SK-N-SH (cell line): ENCODE measurements at regions not wholly inside any gene's neighbourhood (a gene's known extent, or its start where the extent isn't known, plus 50 kb on each side); places are given as distances from the start of the nearest gene placed in this dataset.

Experiments
- CTCF ChIA-PET: fragments of 300-600, 350-600 bp; formaldehyde crosslinking; extraction: SDS; loops from one replicate; lab custom pipeline; 2021; lab: Yijun Ruan, JAX
- POLR2A ChIA-PET: fragments of 350-600 bp; sonication (Branson Sonifier 250); formaldehyde crosslinking; extraction: SDS; loops from one replicate; lab custom pipeline; 2020; ENCODE audit warnings: antibody characterized with exemption, inconsistent platforms; lab: Yijun Ruan, JAX
- DNase-seq: peaks from one replicate; pipeline ENCODE4 v3.0.0; 2012
- H2AFZ ChIP-seq: fragments of 200-600 bp; sonication (generic); 2 replicates; pipeline ENCODE4 v1.8.1; 2016; ENCODE audit warnings: antibody characterized with exemption, mild to moderate bottlenecking, low read depth
- H3F3A ChIP-seq: fragments of 200-600 bp; sonication (generic); replicated peaks from 2 replicates; pipeline ENCODE3; 2016; ENCODE audit warnings: antibody characterized with exemption, mild to moderate bottlenecking; ENCODE audit not compliant: insufficient read depth
- H3K27ac ChIP-seq, 2 experiments: fragments of 200-500 bp in 1 of 2; fragments of 200-600 bp in 1 of 2; sonication (Bioruptor generic) in 1 of 2; sonication (generic), shearing (Covaris generic) in 1 of 2; 2 replicates each; pipeline versions ENCODE4 v1.5.1 to v1.6.1; 2014 to 2016; ENCODE audit warnings: low read depth in 2 of 2, inconsistent platforms in 1 of 2, low read length in 1 of 2, mild to moderate bottlenecking in 1 of 2, mixed read lengths in 1 of 2
- H3K27me3 ChIP-seq: fragments of 200-600 bp; sonication (generic), shearing (Covaris generic); 2 replicates; pipeline ENCODE4 v1.6.1; 2016; ENCODE audit warnings: mixed run types; ENCODE audit not compliant: insufficient read depth
- H3K36me3 ChIP-seq, 2 experiments: fragments of 200-500 bp in 1 of 2; fragments of 200-600 bp in 1 of 2; sonication (Bioruptor generic) in 1 of 2; sonication (generic) in 1 of 2; replicated peaks in 1 of 2; 2 replicates each; pipeline versions ENCODE3 to v1.5.1; 2014 to 2016; ENCODE audit warnings: low read length in 1 of 2, mild to moderate bottlenecking in 1 of 2; ENCODE audit not compliant: insufficient read depth in 2 of 2, control insufficient read depth in 1 of 2
- H3K4me1 ChIP-seq, 2 experiments: fragments of 200-500 bp in 1 of 2; fragments of 200-600 bp in 1 of 2; sonication (Bioruptor generic) in 1 of 2; sonication (generic), shearing (Covaris generic) in 1 of 2; 2 replicates each; pipeline versions ENCODE4 v1.5.1 to v1.6.1; 2014 to 2016; ENCODE audit warnings: low read depth in 1 of 2, low read length in 1 of 2, mixed run types in 1 of 2; ENCODE audit not compliant: insufficient read depth in 2 of 2, control insufficient read depth in 1 of 2
- H3K4me2 ChIP-seq: fragments of 200-600 bp; sonication (generic), shearing (Covaris generic); 2 replicates; pipeline ENCODE4 v1.6.1; 2017; ENCODE audit warnings: mixed run types
- H3K4me3 ChIP-seq, 2 experiments: fragments of 200-500 bp in 1 of 2; fragments of 200-600 bp in 1 of 2; sonication (Bioruptor generic) in 1 of 2; sonication (generic), shearing (Covaris generic) in 1 of 2; 2 replicates each; pipeline versions ENCODE4 v1.5.1 to v1.8.1; 2014 to 2016; ENCODE audit warnings: low read depth in 2 of 2, inconsistent platforms in 1 of 2, low read length in 1 of 2, mild to moderate bottlenecking in 1 of 2, mixed read lengths in 1 of 2, moderate library complexity in 1 of 2
- H3K79me2 ChIP-seq: fragments of 200-600 bp; sonication (generic); 2 replicates; pipeline ENCODE4 v1.8.1; 2017; ENCODE audit warnings: mild to moderate bottlenecking; ENCODE audit not compliant: insufficient read depth
- H3K9ac ChIP-seq: fragments of 200-600 bp; sonication (generic); 2 replicates; pipeline ENCODE4 v1.6.1; 2017; ENCODE audit warnings: mixed run types
- H3K9me2 ChIP-seq: fragments of 200-600 bp; sonication (generic); 2 replicates; pipeline ENCODE4 v1.6.1; 2017; ENCODE audit warnings: mixed run types
- H3K9me3 ChIP-seq: fragments of 200-600 bp; sonication (generic); 2 replicates; pipeline ENCODE4 v1.6.1; 2017; ENCODE audit warnings: mixed run types, mild to moderate bottlenecking, moderate library complexity
- H4K20me1 ChIP-seq: fragments of 200-600 bp; sonication (generic); 2 replicates; pipeline ENCODE4 v1.6.1; 2017; ENCODE audit warnings: mild to moderate bottlenecking, mixed run types; ENCODE audit not compliant: insufficient read depth
- CHD2 ChIP-seq: fragments of 150-350 bp; IDR thresholded peaks from 2 replicates; pipeline ENCODE4 v1.6.1; 2018; ENCODE audit warnings: low read length; ENCODE audit not compliant: partially characterized antibody
- EZH2phosphoT487 ChIP-seq: fragments of 200-600 bp; sonication (generic); IDR thresholded peaks from 2 replicates; pipeline ENCODE4 v1.6.1; 2017; ENCODE audit warnings: low read depth, mixed run types, mild to moderate bottlenecking, antibody characterized with exemption, moderate library complexity, borderline replicate concordance
- FOSL2 ChIP-seq: IDR thresholded peaks from 2 replicates; pipeline ENCODE4 v1.4.0; 2012; ENCODE audit warnings: low read depth, mild to moderate bottlenecking, moderate library complexity, borderline replicate concordance
- FOXJ3 ChIP-seq: sonication (generic); formaldehyde crosslinking; IDR thresholded peaks from 2 replicates; pipeline ENCODE4 v1.5.1; 2020; ENCODE audit warnings: mild to moderate bottlenecking, missing genetic modification reagents
- GABPA ChIP-seq: IDR thresholded peaks from 2 replicates; pipeline ENCODE4 v1.4.0; 2012; ENCODE audit warnings: low read depth, mild to moderate bottlenecking
- GATA2 ChIP-seq: sonication (generic); formaldehyde crosslinking; IDR thresholded peaks from 2 replicates; pipeline ENCODE4 v1.5.0; 2020; ENCODE audit warnings: mild to moderate bottlenecking, missing genetic modification reagents
- JUND ChIP-seq: IDR thresholded peaks from 2 replicates; pipeline ENCODE4 v1.4.0; 2012
- MXI1 ChIP-seq: IDR thresholded peaks from 2 replicates; pipeline ENCODE4 v1.6.1; 2012; ENCODE audit warnings: mild to moderate bottlenecking, low read depth, low read length, improper control_type of control experiment
- NFIC ChIP-seq: IDR thresholded peaks from 2 replicates; pipeline ENCODE4 v1.4.0; 2012; ENCODE audit warnings: borderline replicate concordance
- NRF1 ChIP-seq: IDR thresholded peaks from 2 replicates; pipeline ENCODE4 v1.6.1; 2012; ENCODE audit warnings: low read depth, mild to moderate bottlenecking, low read length
- RAD21 ChIP-seq: IDR thresholded peaks from 2 replicates; pipeline ENCODE4 v1.6.1; 2012; ENCODE audit warnings: mild to moderate bottlenecking, low read length
- RCOR1 ChIP-seq: fragments of 150-350 bp; IDR thresholded peaks from 2 replicates; pipeline ENCODE4 v1.6.1; 2017; ENCODE audit warnings: antibody characterized with exemption, low read length
- TAF1 ChIP-seq: IDR thresholded peaks from 2 replicates; pipeline ENCODE4 v1.6.1; 2012; ENCODE audit warnings: low read depth, mild to moderate bottlenecking, low read length, moderate library complexity, borderline replicate concordance
- TEAD4 ChIP-seq: IDR thresholded peaks from 2 replicates; pipeline ENCODE4 v1.4.0; 2012; ENCODE audit warnings: mild to moderate bottlenecking, borderline replicate concordance; ENCODE audit not compliant: insufficient read depth
- YY1 ChIP-seq: IDR thresholded peaks from 2 replicates; pipeline ENCODE4 v1.4.0; 2012; ENCODE audit warnings: low read depth, mild to moderate bottlenecking
- WGBS: methylation state at CpG from one replicate; pipeline ENCODE4 v1.1.6; 2017; ENCODE audit warnings: low lambda C conversion rate; 5-methylcytosine and 5-hydroxymethylcytosine counted together
- TF ChIP-seq, protein P1 (sequence below): IDR thresholded peaks from 2 replicates; pipeline ENCODE4 v1.6.1; 2012; ENCODE audit warnings: mild to moderate bottlenecking, low read depth, low read length, moderate library complexity
- TF ChIP-seq, protein P2 (sequence below): IDR thresholded peaks from 2 replicates; pipeline ENCODE4; 2012
- TF ChIP-seq, protein P3 (sequence below): IDR thresholded peaks from 2 replicates; pipeline ENCODE4 v1.4.0; 2012; ENCODE audit warnings: low read depth, borderline replicate concordance
- TF ChIP-seq, protein P4 (sequence below): IDR thresholded peaks from 2 replicates; pipeline ENCODE4 v1.4.0; 2012; ENCODE audit warnings: low read depth, borderline replicate concordance
- TF ChIP-seq, protein P5 (sequence below): fragments of 150-350 bp; IDR thresholded peaks from 2 replicates; pipeline ENCODE4 v1.6.1; 2016; ENCODE audit warnings: mild to moderate bottlenecking, low read depth, low read length

DNA sequence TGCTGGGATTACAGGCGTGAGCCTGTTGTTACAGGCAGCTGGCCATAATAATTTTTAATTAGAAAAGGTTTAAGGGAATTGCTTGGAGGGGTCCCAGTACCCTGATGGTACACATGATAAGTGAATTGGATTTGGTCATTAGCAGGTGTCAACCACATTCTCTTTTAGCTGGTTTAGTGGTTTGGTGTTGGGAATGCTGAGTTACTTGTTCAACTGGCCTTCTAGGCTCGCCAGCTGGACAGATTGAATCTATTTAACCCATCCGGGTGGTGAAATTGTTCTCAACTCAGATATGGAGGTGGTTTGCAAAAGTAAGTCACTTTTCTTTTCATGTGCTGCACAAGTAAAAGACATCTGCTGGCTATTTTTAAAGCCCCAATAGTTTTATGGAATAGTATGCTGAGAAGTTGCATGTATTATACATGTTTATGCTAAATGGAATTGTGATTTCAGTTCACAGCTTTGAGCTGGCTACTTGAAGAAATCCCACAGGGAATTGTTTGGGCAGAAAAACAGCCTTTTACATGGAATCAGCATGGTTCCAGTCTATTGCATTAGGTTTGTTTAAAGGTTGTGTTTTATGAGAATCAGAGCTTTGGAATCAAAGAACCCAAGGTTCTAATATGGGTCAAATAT, 149.8 kb upstream of the SLC28A3 start:
- H3K79me2 ChIP-seq = no peaks in the 10 kb centered on the region
- TF ChIP-seq, protein P1, sequence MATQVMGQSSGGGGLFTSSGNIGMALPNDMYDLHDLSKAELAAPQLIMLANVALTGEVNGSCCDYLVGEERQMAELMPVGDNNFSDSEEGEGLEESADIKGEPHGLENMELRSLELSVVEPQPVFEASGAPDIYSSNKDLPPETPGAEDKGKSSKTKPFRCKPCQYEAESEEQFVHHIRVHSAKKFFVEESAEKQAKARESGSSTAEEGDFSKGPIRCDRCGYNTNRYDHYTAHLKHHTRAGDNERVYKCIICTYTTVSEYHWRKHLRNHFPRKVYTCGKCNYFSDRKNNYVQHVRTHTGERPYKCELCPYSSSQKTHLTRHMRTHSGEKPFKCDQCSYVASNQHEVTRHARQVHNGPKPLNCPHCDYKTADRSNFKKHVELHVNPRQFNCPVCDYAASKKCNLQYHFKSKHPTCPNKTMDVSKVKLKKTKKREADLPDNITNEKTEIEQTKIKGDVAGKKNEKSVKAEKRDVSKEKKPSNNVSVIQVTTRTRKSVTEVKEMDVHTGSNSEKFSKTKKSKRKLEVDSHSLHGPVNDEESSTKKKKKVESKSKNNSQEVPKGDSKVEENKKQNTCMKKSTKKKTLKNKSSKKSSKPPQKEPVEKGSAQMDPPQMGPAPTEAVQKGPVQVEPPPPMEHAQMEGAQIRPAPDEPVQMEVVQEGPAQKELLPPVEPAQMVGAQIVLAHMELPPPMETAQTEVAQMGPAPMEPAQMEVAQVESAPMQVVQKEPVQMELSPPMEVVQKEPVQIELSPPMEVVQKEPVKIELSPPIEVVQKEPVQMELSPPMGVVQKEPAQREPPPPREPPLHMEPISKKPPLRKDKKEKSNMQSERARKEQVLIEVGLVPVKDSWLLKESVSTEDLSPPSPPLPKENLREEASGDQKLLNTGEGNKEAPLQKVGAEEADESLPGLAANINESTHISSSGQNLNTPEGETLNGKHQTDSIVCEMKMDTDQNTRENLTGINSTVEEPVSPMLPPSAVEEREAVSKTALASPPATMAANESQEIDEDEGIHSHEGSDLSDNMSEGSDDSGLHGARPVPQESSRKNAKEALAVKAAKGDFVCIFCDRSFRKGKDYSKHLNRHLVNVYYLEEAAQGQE = no peak
- TF ChIP-seq, protein P2, sequence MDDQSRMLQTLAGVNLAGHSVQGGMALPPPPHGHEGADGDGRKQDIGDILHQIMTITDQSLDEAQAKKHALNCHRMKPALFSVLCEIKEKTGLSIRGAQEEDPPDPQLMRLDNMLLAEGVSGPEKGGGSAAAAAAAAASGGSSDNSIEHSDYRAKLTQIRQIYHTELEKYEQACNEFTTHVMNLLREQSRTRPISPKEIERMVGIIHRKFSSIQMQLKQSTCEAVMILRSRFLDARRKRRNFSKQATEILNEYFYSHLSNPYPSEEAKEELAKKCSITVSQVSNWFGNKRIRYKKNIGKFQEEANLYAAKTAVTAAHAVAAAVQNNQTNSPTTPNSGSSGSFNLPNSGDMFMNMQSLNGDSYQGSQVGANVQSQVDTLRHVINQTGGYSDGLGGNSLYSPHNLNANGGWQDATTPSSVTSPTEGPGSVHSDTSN = no peak
- TF ChIP-seq NRF1 (no peak), JUND (no peak), GABPA (no peak), FOSL2 (no peak), TAF1 (no peak), TEAD4 (no peak), RCOR1 (no peak), YY1 (no peak), FOXJ3 (CRISPR knock-in tag) (no peak), CHD2 (no peak), RAD21 (no peak), NFIC (no peak), EZH2phosphoT487 (no peak), GATA2 (CRISPR knock-in tag) (no peak), MXI1 (no peak)
- TF ChIP-seq, protein P3, sequence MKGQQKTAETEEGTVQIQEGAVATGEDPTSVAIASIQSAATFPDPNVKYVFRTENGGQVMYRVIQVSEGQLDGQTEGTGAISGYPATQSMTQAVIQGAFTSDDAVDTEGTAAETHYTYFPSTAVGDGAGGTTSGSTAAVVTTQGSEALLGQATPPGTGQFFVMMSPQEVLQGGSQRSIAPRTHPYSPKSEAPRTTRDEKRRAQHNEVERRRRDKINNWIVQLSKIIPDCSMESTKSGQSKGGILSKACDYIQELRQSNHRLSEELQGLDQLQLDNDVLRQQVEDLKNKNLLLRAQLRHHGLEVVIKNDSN = no peak
- TF ChIP-seq, protein P4, sequence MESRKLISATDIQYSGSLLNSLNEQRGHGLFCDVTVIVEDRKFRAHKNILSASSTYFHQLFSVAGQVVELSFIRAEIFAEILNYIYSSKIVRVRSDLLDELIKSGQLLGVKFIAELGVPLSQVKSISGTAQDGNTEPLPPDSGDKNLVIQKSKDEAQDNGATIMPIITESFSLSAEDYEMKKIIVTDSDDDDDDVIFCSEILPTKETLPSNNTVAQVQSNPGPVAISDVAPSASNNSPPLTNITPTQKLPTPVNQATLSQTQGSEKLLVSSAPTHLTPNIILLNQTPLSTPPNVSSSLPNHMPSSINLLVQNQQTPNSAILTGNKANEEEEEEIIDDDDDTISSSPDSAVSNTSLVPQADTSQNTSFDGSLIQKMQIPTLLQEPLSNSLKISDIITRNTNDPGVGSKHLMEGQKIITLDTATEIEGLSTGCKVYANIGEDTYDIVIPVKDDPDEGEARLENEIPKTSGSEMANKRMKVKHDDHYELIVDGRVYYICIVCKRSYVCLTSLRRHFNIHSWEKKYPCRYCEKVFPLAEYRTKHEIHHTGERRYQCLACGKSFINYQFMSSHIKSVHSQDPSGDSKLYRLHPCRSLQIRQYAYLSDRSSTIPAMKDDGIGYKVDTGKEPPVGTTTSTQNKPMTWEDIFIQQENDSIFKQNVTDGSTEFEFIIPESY = no peak
- TF ChIP-seq, protein P5, sequence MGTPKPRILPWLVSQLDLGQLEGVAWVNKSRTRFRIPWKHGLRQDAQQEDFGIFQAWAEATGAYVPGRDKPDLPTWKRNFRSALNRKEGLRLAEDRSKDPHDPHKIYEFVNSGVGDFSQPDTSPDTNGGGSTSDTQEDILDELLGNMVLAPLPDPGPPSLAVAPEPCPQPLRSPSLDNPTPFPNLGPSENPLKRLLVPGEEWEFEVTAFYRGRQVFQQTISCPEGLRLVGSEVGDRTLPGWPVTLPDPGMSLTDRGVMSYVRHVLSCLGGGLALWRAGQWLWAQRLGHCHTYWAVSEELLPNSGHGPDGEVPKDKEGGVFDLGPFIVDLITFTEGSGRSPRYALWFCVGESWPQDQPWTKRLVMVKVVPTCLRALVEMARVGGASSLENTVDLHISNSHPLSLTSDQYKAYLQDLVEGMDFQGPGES = no peak
- ChIA-PET CTCF (interaction anchor here (1.6 kb wide), 1 partner anchor 10 kb away, joined by 3 read pairs; no protein-coding TSS in a partner anchor), POLR2A (interaction anchor here (0.8 kb wide), 1 partner anchor 276 kb away, joined by 3 read pairs; no protein-coding TSS in a partner anchor)
- no peaks in the 10 kb centered on the region for H3K9me3 ChIP-seq
- H3K4me2 ChIP-seq = no peak overlapping the region
- no peak overlapping the region for H3K27ac ChIP-seq
- no peak overlapping the region for H3K4me3 ChIP-seq
- no peaks in the 10 kb centered on the region for H4K20me1 ChIP-seq
- H3K27me3 ChIP-seq = no peaks in the 10 kb centered on the region
- WGBS = 23% methylated on average over 3 of the region's 3 CpGs
- no peak overlapping the region for H3K9ac ChIP-seq
- H3K4me1 ChIP-seq = peaks cover 0 to 4% of the 10 kb centered on the region in 2 experiments; a peak in 1 of 4 replicates
- no peaks in the 10 kb centered on the region for H3F3A ChIP-seq
- H2AFZ ChIP-seq = no peak overlapping the region
- H3K9me2 ChIP-seq = no peaks in the 10 kb centered on the region
- no peak for DNase-seq
- no peaks in the 10 kb centered on the region for H3K36me3 ChIP-seq
